ENCODE measurements at regions not wholly inside any gene's neighbourhood (a gene's known extent, or its start where the extent isn't known, plus 50 kb on each side); places are given as distances from the start of the nearest gene placed in this dataset.
"Not testable (repeated sequence)": the region's sequence is repeated elsewhere in the genome, so short reads cannot be mapped to it uniquely, and the experiment has no call there.

DNA sequence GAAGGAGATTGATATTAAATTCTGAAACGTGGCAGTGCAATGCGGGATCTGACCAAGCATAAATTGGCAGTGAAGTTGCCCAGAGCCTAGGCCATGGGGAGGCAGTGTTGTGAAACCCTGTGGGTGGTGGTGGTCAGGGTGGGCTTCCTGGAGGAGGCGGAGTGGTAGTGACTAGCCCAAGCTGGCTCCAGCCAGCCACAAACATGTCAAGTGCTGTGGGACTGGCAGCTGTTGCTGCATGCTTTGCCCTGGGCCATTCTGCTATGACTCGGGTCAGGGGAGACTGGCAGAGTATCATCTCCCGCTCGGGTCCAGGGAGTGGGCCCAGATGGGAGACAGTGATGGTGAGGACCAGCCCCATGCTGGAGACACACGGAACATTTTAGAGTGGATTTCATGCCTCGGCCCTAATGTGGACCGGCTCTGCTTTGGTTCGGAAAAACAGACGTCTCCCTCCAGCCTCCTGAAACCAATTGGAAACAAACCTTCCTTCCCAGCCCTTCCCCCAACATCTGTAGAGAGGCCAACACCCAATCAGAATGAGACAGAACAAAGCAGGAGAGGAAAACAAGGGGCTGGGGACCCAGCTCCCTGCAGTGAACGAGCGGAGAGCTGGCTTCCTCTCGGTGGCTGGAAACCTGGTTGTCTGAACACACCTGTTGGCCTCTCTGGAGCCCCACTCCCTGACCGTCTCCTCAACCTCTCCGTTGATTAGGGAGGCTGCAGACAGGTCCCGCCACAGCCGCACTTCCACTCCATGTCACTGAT, 58.2 kb downstream of the TMEM270 start:
- DNase-seq = no peak

DNA sequence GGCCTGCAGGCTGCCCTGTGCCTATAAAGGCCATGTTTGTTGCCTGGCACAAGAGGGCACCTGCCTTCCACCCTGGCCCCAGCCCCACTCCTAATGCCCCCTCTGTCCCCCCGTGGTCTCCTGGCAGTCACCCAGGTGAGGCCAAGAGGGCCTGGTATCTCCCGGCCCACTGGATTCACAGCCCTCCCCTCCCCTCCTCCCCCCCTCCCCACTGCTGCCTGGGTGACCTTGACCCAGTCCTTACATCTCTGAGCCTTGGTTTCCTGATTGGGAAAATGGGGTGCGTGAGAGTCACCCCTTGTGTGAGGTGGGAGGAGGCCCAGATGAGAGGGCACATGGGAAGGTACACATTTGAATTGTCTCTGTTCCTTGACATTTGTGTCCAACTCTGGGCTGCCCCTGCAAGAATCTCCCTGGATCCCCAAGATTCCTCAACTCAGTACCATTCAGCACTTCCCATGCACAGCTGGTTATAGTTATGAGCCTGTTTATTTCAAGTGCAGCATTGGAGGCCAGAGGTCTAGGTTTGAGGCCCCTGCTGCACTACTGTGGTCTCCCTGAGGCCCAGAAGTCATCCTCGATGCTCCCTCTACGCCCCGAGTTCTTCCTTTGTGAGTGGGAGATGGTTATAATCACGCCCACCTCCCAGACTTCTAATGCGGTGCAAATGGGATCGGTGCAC, 58.9 kb downstream of the TMEM270 start:
- no peak for DNase-seq

GRCh38 chr7:73920406-73921134, 59.6 kb downstream of the TMEM270 start:
- no peak for DNase-seq

- no peak for DNase-seq
These were observed 60.9 kb downstream of the TMEM270 start for GRCh38 chr7:73921623-73922528.

DNA sequence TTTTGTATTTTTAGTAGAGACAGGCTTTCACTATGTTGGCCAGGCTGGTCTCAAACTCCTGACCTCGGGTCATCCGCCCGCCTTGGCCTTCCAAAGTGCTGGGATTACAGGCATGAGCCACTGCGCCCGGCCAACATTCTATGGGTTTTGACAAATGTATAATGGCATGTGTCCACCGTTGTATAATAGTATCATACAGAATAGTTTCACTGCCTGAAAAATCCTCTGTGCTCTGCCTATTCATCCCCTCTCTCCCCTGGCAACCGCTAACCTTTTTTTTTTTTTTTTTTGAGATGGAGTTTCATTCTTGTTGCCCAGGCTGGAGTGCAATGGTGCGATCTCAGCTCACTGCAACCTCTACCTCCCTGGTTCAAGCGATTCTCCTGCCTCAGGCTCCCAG, 67.7 kb downstream of the TMEM270 start:
- not testable (repeated sequence) for DNase-seq

DNA sequence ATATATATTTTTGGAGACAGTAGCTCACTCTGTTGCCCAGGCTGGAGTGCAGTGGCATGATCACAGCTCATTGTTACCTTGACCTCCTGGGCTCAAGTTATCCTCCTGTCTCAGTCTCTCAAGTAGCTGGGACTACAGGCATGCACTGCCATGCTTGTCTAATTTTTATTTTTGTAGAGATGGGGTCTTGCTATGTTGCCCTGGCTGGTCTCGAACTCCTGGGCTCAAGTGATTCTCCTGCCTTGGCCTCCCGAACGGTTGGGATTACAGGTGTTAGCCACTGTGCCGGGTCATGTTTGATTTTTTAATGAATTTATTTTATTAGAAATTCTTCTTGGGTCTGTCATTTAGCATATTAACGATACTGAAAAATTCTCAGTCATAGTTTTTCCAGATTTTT, 70.5 kb downstream of the TMEM270 start:
- no peak for DNase-seq

DNA sequence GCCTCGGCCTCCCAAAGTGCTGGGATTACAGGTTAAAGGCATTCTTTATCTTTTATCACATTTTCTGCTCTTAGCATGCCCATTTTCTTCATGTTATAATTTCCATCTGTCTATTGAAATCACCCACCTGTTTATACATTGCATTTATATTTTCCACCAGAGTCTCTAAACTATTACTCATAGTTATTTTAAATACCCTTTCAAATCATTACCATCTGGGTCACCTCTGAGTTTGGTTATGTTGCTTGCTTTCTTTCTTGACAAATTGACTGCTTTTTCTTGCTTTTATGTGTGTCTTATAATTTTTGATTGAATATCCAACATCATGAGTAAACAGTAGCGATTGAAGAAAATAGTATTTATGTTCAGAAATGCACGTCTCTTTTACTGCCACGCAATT, 71.4 kb downstream of the TMEM270 start:
- no peak for DNase-seq

GRCh38 chr7:73933091-73933490, 72.1 kb downstream of the TMEM270 start:
- no peak for DNase-seq

GRCh38 chr7:73936967-73937366, 76.0 kb downstream of the TMEM270 start:
- no peak for DNase-seq

GRCh38 chr7:73937650-73938049, 76.7 kb downstream of the TMEM270 start:
- DNase-seq = not testable (repeated sequence)

GRCh38 chr7:73939528-73939927, 78.6 kb downstream of the TMEM270 start:
- DNase-seq = no peak

DNA sequence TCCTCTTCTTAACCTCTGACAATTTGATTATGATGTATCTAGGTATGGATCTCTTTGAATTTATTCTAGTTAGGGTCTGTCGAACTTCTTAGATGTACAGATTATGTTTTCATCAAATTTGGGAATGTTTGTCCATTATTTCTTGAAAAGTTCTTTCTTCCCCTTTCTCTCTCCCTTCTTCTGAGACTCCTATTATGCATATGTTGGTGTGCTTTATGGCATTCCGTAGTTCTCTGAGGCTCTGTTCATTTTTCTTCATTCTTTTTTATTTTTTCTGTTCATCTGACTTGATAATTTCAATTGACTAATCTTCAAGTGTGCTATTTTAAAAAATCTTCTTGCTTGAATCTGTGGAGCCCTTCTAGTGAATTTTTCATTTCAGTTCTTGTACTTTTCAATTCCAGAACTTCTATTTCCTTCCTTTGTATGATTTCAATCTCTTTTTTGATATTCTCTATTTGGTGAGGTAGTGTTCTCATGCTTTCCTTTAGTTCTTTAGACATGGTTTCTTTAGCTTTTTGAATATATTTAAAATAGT, 79.8 kb downstream of the TMEM270 start:
- no peak for DNase-seq

DNA sequence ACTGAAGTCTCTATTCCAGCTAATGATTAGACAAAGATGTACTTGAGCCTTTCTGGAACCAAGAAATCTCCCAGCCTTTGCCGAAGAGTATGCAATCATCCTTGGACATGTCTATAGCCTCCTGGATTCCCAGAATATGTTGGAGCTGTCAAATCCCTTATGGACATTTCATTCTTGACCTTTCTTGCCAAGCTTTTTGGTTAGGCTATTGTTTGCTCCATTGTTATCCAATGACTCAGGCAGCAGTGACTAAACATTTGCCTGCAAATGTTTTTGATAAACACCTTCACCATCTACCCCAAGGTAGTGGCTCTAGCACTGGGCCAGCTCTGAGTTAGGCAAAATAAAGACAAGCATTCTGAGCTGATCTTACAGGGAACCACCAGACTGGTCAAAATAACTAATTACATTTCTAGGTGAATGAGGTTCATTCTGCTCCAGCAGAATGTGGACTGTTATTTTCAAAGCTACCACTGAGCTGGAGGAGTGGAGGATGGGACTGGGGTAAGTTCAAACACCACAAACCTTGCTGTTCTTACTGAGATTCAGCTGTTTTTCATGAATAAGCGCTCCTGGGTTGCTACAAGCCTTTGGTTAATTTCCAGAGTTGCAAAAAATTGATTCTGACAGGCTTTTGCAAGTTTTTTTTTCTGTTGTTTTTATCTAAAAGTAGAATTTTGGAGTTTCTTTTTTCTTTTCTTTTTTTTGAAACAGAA, 81.0 kb downstream of the TMEM270 start:
- DNase-seq = no peak

DNA sequence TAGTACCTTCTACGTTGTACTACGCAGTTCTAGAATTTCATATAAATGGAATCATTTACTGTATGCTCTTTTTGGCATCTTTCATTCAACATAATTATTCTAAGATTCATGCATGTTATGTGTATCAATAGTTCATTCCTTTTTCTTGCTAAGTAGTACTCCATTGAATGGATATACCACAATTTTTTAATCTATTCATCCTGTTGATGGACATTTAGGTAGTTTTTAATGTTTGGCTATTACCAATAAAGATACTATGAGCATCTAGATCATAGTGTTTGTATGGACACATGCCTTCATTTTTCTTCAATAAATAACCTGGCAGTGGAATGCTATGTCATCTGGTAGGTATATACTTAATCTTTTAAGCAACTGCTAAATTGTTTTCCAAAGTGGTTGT, 83.0 kb upstream of the ELN start:
- DNase-seq = no peak

GRCh38 chr7:73948287-73948686, 79.7 kb upstream of the ELN start:
- DNase-seq = no peak

GRCh38 chr7:73952266-73952665, 75.7 kb upstream of the ELN start:
- DNase-seq = no peak

DNA sequence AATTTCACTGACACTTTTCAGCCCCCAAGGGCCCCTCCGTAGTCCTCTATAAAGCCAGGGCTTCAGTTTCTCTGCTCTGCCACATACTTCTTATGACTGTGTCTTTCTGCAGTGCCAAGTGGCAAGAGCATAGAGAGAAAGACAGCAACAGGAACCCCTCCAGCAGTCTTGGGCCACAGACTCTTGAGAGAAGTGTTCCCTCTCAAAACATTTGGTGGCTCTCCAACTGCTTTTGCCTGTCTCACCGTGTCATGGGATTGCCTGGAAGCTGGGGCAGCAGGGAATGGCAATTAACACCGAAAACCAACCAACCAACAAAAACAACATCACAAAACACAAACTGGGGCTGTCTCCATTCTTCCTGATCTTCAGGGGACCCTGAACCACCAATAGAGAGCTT, 73.8 kb upstream of the ELN start:
- no peak for DNase-seq

GRCh38 chr7:73954861-73955260, 73.1 kb upstream of the ELN start:
- DNase-seq = no peak

- no peak for DNase-seq
These were observed 67.4 kb upstream of the ELN start for GRCh38 chr7:73960548-73960947.

- DNase-seq = not testable (repeated sequence)
These were observed 66.0 kb upstream of the ELN start for GRCh38 chr7:73961991-73962390.

- no peak for DNase-seq
These were observed 64.6 kb upstream of the ELN start for GRCh38 chr7:73963252-73963822.

DNA sequence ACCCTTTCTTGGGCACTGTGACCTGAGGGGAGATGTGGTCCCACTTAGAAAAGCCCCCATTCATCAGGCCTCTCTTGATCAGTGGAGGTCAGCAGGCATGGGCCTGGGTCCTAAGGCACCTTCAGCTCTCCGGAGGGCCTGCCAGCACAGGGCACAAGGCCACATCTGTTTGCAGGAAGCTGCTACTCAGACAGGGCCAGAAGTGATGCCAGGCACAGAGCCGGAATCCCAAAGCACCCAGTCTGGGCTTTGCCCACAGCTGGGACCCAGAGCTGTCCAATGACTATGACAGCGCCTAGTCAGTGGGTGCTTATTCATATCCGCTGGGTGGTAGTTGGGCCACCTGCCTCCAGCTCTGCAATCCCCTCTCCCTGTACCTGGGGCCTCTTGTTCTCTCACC, 63.2 kb upstream of the ELN start:
- DNase-seq = no peak

Measured in NCI-H2107 (cell line).